Esophagus (tissue), 2 donors: ENCODE measurements at regions not wholly inside any gene's neighbourhood (a gene's known extent, or its start where the extent isn't known, plus 50 kb on each side); places are given as distances from the start of the nearest gene placed in this dataset.
"Not testable (repeated sequence)": the region's sequence is repeated elsewhere in the genome, so short reads cannot be mapped to it uniquely, and the experiment has no call there.

ENCODE experiments used
- H3K27ac ChIP-seq, 2 donors: one replicate each; pipeline ENCODE4 v1.5.1; 2013; ENCODE audit warnings: low read depth in 2 of 2, mild to moderate bottlenecking in 2 of 2, inconsistent platforms in 1 of 2, low read length in 1 of 2, moderate library complexity in 1 of 2
- H3K27me3 ChIP-seq, 2 donors: one replicate each; pipeline ENCODE4 v1.6.1; 2013; ENCODE audit warnings: low read length in 2 of 2, control low read depth in 1 of 2, mild to moderate bottlenecking in 1 of 2; ENCODE audit not compliant: insufficient read depth in 2 of 2, control insufficient read depth in 1 of 2
- H3K36me3 ChIP-seq, 2 donors: one replicate each; pipeline ENCODE4 v1.6.1; 2013; ENCODE audit warnings: low read length in 1 of 2; ENCODE audit not compliant: control insufficient read depth in 2 of 2, insufficient read depth in 2 of 2
- H3K4me1 ChIP-seq, 2 donors: one replicate each; pipeline ENCODE4 v1.6.1; 2013; ENCODE audit warnings: low read length in 1 of 2; ENCODE audit not compliant: control insufficient read depth in 2 of 2, insufficient read depth in 2 of 2
- H3K4me3 ChIP-seq, 2 donors: one replicate each; pipeline ENCODE4 v1.5.1; 2013; ENCODE audit warnings: low read length in 2 of 2, mild to moderate bottlenecking in 2 of 2, low read depth in 1 of 2, moderate library complexity in 1 of 2
- H3K9me3 ChIP-seq, 2 donors: one replicate each; pipeline ENCODE4 v1.6.1; 2013; ENCODE audit warnings: mild to moderate bottlenecking in 2 of 2, low read depth in 1 of 2, low read length in 1 of 2, moderate library complexity in 1 of 2; ENCODE audit not compliant: control insufficient read depth in 2 of 2, insufficient read depth in 1 of 2
- WGBS, 2 donors: extraction: QIAGEN DNeasy Blood & Tissue Kit; methylation state at CpG; one replicate each; pipeline ENCODE4 v1.1.7; 2013; 5-methylcytosine and 5-hydroxymethylcytosine counted together
- donor health status: healthy with polysubstance abuse.
- donor health status: Bipolar disorder and iron deficiency.

GRCh38 chr3:177628095-177628719 lies 430.9 kb upstream of the TBL1XR1 start:
- H3K27ac ChIP-seq, H3K27me3 ChIP-seq, H3K9me3 ChIP-seq, H3K36me3 ChIP-seq, H3K4me1 ChIP-seq, H3K4me3 ChIP-seq: not testable (repeated sequence)

DNA sequence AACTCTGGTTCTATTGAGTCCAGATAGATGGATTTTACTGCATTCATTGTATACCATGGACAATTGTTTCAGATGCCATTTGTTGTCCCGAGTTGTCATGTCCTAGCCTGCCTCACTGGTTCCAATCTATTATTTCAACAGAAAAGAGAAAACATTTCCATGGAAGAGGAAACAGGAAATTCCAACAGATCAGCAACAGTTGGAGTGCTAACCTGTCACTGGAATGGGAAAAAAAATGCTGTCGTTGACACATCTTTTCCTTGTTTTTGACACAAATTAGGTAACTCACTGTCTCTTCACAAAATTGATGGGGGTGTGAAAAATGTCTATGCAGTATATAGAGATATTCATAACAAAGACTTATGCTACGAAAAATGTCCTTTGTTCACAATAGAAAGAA lies 432.0 kb upstream of the TBL1XR1 start:
- H3K36me3 ChIP-seq, result no peaks in the 10 kb centered on the region
- WGBS, 2 donors, result 76 to 80% methylated on average over 3 of the region's 3 CpGs

GRCh38 chr3:177633671-177634207 lies 436.5 kb upstream of the TBL1XR1 start:
- H3K36me3 ChIP-seq, result no peaks in the 10 kb centered on the region
- no peaks in the 10 kb centered on the region for H3K9me3 ChIP-seq
- H3K4me3 ChIP-seq, result no peak overlapping the region
- no peak overlapping the region for H3K27ac ChIP-seq
- no peaks in the 10 kb centered on the region for H3K4me1 ChIP-seq
- no peaks in the 10 kb centered on the region for H3K27me3 ChIP-seq
- 74 to 77% methylated on average over 5 of the region's 5 CpGs for WGBS, 2 donors

More for the DNA sequence above, 432.0 kb upstream of the TBL1XR1 start:
- Histone ChIP-seq H3K4me1 (no peaks in the 10 kb centered on the region), H3K9me3 (no peaks in the 10 kb centered on the region), H3K27ac (no peak overlapping the region), H3K27me3 (no peaks in the 10 kb centered on the region), H3K4me3 (no peak overlapping the region)

GRCh38 chr3:177635601-177636106 lies 438.4 kb upstream of the TBL1XR1 start:
- WGBS, 2 donors, result 92 to 94% methylated on average over 3 of the region's 3 CpGs
- not testable (repeated sequence) for H3K36me3 ChIP-seq, H3K9me3 ChIP-seq, H3K27ac ChIP-seq, H3K4me3 ChIP-seq, H3K4me1 ChIP-seq, H3K27me3 ChIP-seq

- 72 to 73% methylated on average over 8 of the region's 8 CpGs for WGBS, 2 donors
- Histone ChIP-seq H3K27ac (no peak overlapping the region), H3K27me3 (no peaks in the 10 kb centered on the region)
Measured at GRCh38 chr3:177640319-177640965, 443.2 kb upstream of the TBL1XR1 start.

DNA sequence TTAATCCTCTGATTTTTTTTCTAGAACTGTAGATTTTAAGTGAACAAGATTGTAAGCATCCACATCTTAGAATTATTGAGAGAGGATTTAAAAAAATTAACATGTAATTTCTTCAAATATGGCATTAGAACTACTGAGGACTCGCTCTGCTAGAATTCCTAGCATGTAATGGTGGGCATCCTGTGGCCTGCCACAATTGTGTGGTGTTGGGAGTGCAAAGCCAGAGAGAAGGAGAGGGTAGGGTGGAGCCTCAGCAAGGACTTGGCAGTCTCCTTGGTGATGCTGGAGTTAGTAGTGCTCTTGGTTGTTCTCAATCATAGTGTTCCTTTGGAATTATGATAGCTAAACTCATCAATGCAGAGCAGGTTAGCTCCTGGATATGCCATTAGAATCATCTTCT lies 443.9 kb upstream of the TBL1XR1 start:
- Histone ChIP-seq H3K36me3 (no peaks in the 10 kb centered on the region), H3K4me1 (peaks cover 0 to 9% of the 10 kb centered on the region in 2 donors), H3K4me3 (no peak overlapping the region), H3K9me3 (no peaks in the 10 kb centered on the region), H3K27me3 (no peaks in the 10 kb centered on the region), H3K27ac (no peak overlapping the region)
- 99 to 100% methylated on average over 1 of the region's 1 CpG for WGBS, 2 donors

More at GRCh38 chr3:177640319-177640965, 443.2 kb upstream of the TBL1XR1 start:
- Histone ChIP-seq H3K4me3 (no peak overlapping the region), H3K4me1 (peaks cover 0 to 9% of the 10 kb centered on the region in 2 donors), H3K9me3 (no peaks in the 10 kb centered on the region), H3K36me3 (no peaks in the 10 kb centered on the region)

DNA sequence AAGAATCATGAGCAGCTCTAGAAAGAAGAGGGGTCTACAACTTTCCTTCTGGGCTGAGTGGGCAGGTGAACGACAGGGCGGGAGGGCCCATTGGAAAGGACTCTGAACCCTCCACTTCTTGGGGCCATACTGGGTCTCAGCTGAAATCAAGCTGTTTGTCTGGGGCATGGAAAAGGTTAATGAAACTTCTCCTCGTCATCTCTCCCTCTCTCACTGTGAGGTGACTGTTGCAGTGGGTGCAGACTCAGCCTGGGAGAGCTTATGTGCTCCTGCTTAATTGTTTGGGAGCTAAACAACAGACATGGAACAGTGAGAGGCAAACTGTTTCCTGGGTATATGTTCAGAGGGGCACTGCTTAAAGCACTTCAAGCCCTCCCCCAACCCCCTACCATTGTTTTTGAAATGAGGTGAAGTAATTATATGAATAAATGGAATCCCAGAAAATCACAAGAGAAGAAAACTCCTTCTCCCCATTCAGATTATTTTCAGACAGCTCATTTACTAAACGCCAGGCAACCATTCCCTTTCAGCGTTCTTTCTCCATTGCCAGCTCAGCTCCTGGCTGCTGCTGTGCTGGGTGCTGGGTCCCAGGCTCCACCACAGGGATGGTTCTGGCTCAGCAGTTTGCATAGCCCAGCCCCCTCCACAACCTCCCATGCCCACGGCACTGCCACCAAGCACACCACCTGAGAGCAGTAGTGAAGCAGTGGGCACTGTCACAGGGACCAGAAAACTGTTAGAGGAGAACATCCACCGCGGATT lies 444.9 kb upstream of the TBL1XR1 start:
- no peaks in the 10 kb centered on the region for H3K27me3 ChIP-seq
- no peaks in the 10 kb centered on the region for H3K9me3 ChIP-seq
- no peak overlapping the region for H3K27ac ChIP-seq
- peaks cover 0 to 9% of the 10 kb centered on the region in 2 donors for H3K4me1 ChIP-seq
- WGBS, 2 donors, result 71 to 73% methylated on average over 8 of the region's 8 CpGs
- H3K4me3 ChIP-seq, result no peak overlapping the region
- no peaks in the 10 kb centered on the region for H3K36me3 ChIP-seq

- Histone ChIP-seq H3K4me3 (no peak overlapping the region), H3K4me1 (peaks cover 0 to 9% of the 10 kb centered on the region in 2 donors), H3K36me3 (no peaks in the 10 kb centered on the region), H3K27ac (no peak overlapping the region), H3K27me3 (no peaks in the 10 kb centered on the region), H3K9me3 (no peaks in the 10 kb centered on the region)
- 72 to 84% methylated on average over 3 of the region's 3 CpGs for WGBS, 2 donors
Measured at GRCh38 chr3:177642804-177643125, 445.5 kb upstream of the TBL1XR1 start.

GRCh38 chr3:177646749-177647148 lies 449.5 kb upstream of the TBL1XR1 start:
- H3K36me3 ChIP-seq, result no peaks in the 10 kb centered on the region
- H3K27me3 ChIP-seq, result no peaks in the 10 kb centered on the region
- H3K27ac ChIP-seq, result peak overlapping the region in 1 of 2 donors; percentile 49
- H3K9me3 ChIP-seq, result no peaks in the 10 kb centered on the region
- H3K4me1 ChIP-seq, result peaks cover 0 to 2% of the 10 kb centered on the region in 2 donors
- WGBS, 2 donors, result 50 to 64% methylated on average over 3 of the region's 3 CpGs
- no peak overlapping the region for H3K4me3 ChIP-seq
